Mesenchymal stem cell (in vitro differentiated cells and primary cell): ENCODE measurements at regions not wholly inside any gene's neighbourhood (a gene's known extent, or its start where the extent isn't known, plus 50 kb on each side); places are given as distances from the start of the nearest gene placed in this dataset.

ENCODE experiments used
- DNase-seq: peaks from one replicate; pipeline ENCODE4 v3.0.0-alpha.2; 2013
- H2AFZ ChIP-seq: one replicate; pipeline ENCODE4 v1.6.1; 2013; ENCODE audit warnings: low read depth, mild to moderate bottlenecking, control low read depth, inconsistent platforms, low read length, moderate library complexity
- H2AK5ac ChIP-seq: 2 replicates; pipeline ENCODE4 v1.6.1; 2013; ENCODE audit warnings: low read length, moderate library complexity, mild to moderate bottlenecking, inconsistent platforms; ENCODE audit not compliant: severe bottlenecking
- H2BK120ac ChIP-seq: one replicate; pipeline ENCODE4 v1.6.1; 2013; ENCODE audit warnings: low read depth, mild to moderate bottlenecking, inconsistent platforms, low read length, moderate library complexity
- H2BK12ac ChIP-seq, 2 experiments: one replicate each; pipeline ENCODE4 v1.6.1; 2013; ENCODE audit warnings: inconsistent platforms in 2 of 2, low read length in 2 of 2, mild to moderate bottlenecking in 2 of 2, moderate library complexity in 2 of 2, control low read depth in 1 of 2
- H2BK15ac ChIP-seq: one replicate; pipeline ENCODE4 v1.6.1; 2013; ENCODE audit warnings: mild to moderate bottlenecking, low read depth, inconsistent platforms; ENCODE audit not compliant: poor library complexity, severe bottlenecking
- H2BK5ac ChIP-seq: 2 replicates; pipeline ENCODE4 v1.6.1; 2013; ENCODE audit warnings: low read depth, mild to moderate bottlenecking, low read length, control low read depth, inconsistent platforms; ENCODE audit not compliant: poor library complexity, severe bottlenecking
- H3K14ac ChIP-seq, 2 experiments: one replicate each; pipeline ENCODE4 v1.6.1; 2013; ENCODE audit warnings: inconsistent platforms in 2 of 2, low read length in 2 of 2, control low read depth in 1 of 2, mild to moderate bottlenecking in 1 of 2, moderate library complexity in 1 of 2
- H3K18ac ChIP-seq, 2 experiments: one replicate each; pipeline ENCODE4 v1.6.1; 2013; ENCODE audit warnings: inconsistent platforms in 2 of 2, low read length in 2 of 2, control low read depth in 1 of 2, low read depth in 1 of 2, mild to moderate bottlenecking in 1 of 2
- H3K23ac ChIP-seq, 2 experiments: one replicate each; pipeline ENCODE4 v1.6.1; 2013; ENCODE audit warnings: inconsistent platforms in 2 of 2, low read length in 2 of 2, mild to moderate bottlenecking in 2 of 2, moderate library complexity in 2 of 2, control low read depth in 1 of 2
- H3K27ac ChIP-seq: 2 replicates; pipeline ENCODE4 v1.5.1; 2013; ENCODE audit warnings: mild to moderate bottlenecking, moderate library complexity, low read length, control low read depth, inconsistent platforms; ENCODE audit not compliant: poor library complexity, severe bottlenecking
- H3K27me3 ChIP-seq, 2 experiments: 2 replicates each; pipeline versions ENCODE4 v1.6.1 to v1.7.0; 2013; ENCODE audit warnings: low read length in 2 of 2, mild to moderate bottlenecking in 2 of 2, moderate library complexity in 2 of 2, control low read depth in 1 of 2, inconsistent platforms in 1 of 2; ENCODE audit not compliant: control insufficient read depth in 1 of 2, insufficient read depth in 1 of 2
- H3K36me3 ChIP-seq, 2 experiments: 2 replicates each; pipeline versions ENCODE4 v1.6.1 to v1.7.0; 2013; ENCODE audit warnings: low read length in 2 of 2, control low read depth in 1 of 2, inconsistent platforms in 1 of 2, low read depth in 1 of 2, mild to moderate bottlenecking in 1 of 2; ENCODE audit not compliant: insufficient read depth in 2 of 2, control insufficient read depth in 1 of 2
- H3K4ac ChIP-seq, 2 experiments: one replicate each; pipeline ENCODE4 v1.6.1; 2013; ENCODE audit warnings: inconsistent platforms in 2 of 2, low read length in 2 of 2, mild to moderate bottlenecking in 2 of 2, moderate library complexity in 2 of 2, control low read depth in 1 of 2, low read depth in 1 of 2
- H3K4me1 ChIP-seq: 2 replicates; pipeline ENCODE4 v1.6.1; 2013; ENCODE audit warnings: low read depth, low read length, control low read depth; ENCODE audit not compliant: control insufficient read depth, insufficient read depth
- H3K4me2 ChIP-seq: 2 replicates; pipeline ENCODE4 v1.6.1; 2013; ENCODE audit warnings: low read length, mild to moderate bottlenecking, inconsistent platforms; ENCODE audit not compliant: poor library complexity, severe bottlenecking
- H3K4me3 ChIP-seq, 2 experiments: 2 replicates each; pipeline versions ENCODE4 v1.5.1 to v1.7.0; 2013; ENCODE audit warnings: low read length in 2 of 2, mild to moderate bottlenecking in 2 of 2, control low read depth in 1 of 2, low read depth in 1 of 2; ENCODE audit not compliant: insufficient read depth in 1 of 2
- H3K79me1 ChIP-seq: replicated peaks from 2 replicates; pipeline ENCODE4 v1.6.1; 2013; ENCODE audit warnings: mild to moderate bottlenecking, control low read depth, low read length, inconsistent platforms; ENCODE audit not compliant: poor library complexity, severe bottlenecking
- H3K9ac ChIP-seq: 2 replicates; pipeline ENCODE4 v1.7.0; 2013; ENCODE audit warnings: mild to moderate bottlenecking, low read length, moderate library complexity
- H3K9me3 ChIP-seq: 2 replicates; pipeline ENCODE4 v1.7.0; 2013; ENCODE audit warnings: mild to moderate bottlenecking, low read length; ENCODE audit not compliant: control insufficient read depth
- H4K8ac ChIP-seq: one replicate; pipeline ENCODE4 v1.6.1; 2013; ENCODE audit warnings: inconsistent platforms, mild to moderate bottlenecking, low read length, moderate library complexity
- H4K91ac ChIP-seq: one replicate; pipeline ENCODE4 v1.6.1; 2013; ENCODE audit warnings: mild to moderate bottlenecking, low read length, inconsistent platforms
- WGBS: methylation state at CpG from one replicate; pipeline ENCODE4 v1.1.7; 2013; ENCODE audit warnings: mixed read lengths; 5-methylcytosine and 5-hydroxymethylcytosine counted together

DNA sequence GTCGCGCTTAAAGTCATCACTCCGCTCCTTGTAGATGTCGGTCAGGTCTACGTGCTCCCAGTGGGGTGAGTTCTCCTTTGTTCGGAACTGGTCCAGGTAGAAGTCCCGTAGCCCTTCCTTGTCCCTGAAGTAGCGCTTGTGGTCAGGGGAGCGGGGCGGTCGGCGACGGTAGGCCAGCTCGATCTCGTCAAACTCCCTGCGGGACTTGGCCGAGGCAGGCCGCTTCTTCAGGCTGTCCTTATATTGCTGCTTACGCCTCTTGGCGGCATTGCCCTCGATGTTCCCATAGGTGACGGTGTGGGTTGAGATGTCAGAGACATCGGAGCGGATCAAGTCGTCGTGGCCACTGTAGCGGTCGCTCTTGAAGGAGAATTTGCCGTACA is 367.2 kb downstream of the EMP1 start:
- Histone ChIP-seq H4K91ac (no peak overlapping the region), H2BK120ac (no peak overlapping the region), H2BK15ac (no peak overlapping the region), H3K79me1 (no peaks in the 10 kb centered on the region), H3K23ac (no peak overlapping the region), H2AK5ac (no peak overlapping the region), H3K4me1 (no peaks in the 10 kb centered on the region), H3K36me3 (no peaks in the 10 kb centered on the region), H3K4me3 (no peak overlapping the region), H3K14ac (no peak overlapping the region), H3K4me2 (no peak overlapping the region), H3K27ac (no peak overlapping the region), H3K27me3 (peaks cover 0 to 3% of the 10 kb centered on the region in 2 experiments), H3K4ac (no peak overlapping the region), H3K9ac (no peak overlapping the region), H4K8ac (no peak overlapping the region), H3K18ac (no peak overlapping the region), H2BK12ac (no peak overlapping the region), H2AFZ (no peak overlapping the region), H2BK5ac (no peak overlapping the region), H3K9me3 (no peaks in the 10 kb centered on the region)
- DNase-seq: no peak
- 95% methylated on average over 29 of the region's 29 CpGs for WGBS

DNA sequence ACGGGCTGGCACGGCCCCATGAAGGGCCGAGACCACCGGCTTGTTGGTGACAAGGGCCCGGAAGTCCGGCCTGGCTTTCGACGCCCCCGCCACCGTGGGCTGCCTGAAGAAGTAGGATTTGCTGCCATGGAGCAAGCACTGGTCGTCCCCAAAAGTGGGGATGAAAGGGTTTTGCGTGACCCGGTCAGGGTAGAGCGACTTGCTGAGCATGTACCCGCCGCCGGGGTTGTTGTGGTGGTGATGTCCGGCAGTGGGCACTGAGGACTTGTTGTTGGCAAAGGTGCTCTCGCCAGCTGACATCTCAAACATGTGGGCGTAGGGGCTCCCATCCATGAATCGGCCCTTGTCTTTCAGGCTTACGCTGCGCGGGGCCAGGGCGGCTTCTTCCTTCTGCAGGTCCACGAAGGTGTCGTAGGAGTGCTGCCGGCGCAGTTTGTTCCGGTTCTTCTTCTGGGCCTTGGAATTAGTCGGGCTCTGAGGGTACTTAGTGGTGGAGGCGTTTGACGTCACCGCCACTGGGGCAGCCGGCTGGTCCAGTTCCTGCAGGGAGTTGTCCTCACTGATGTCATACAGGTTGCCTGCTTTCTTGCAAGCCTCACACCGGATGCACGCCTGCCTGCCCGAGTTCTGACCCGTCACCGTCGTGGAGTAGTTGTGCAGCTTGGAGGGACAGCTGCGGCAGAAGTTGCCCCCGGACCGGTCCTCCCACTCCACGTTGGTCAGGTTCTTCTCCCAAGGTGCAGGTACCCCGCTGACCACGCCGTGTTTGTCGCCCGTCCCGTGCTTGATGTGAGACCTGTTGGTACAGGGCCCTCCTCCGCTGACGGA is 366.6 kb downstream of the EMP1 start:
- H2BK12ac ChIP-seq: no peak overlapping the region
- H3K23ac ChIP-seq: no peak overlapping the region
- no peak for DNase-seq
- H3K4ac ChIP-seq: no peak overlapping the region
- no peak overlapping the region for H3K27ac ChIP-seq
- no peaks in the 10 kb centered on the region for H3K4me1 ChIP-seq
- WGBS: 92% methylated on average over 53 of the region's 53 CpGs
- H3K4me3 ChIP-seq: no peak overlapping the region
- H3K4me2 ChIP-seq: no peak overlapping the region
- H2AK5ac ChIP-seq: no peak overlapping the region
- no peak overlapping the region for H3K14ac ChIP-seq
- H4K91ac ChIP-seq: no peak overlapping the region
- H2AFZ ChIP-seq: no peak overlapping the region
- no peak overlapping the region for H2BK120ac ChIP-seq
- no peak overlapping the region for H3K18ac ChIP-seq
- no peaks in the 10 kb centered on the region for H3K79me1 ChIP-seq
- no peaks in the 10 kb centered on the region for H3K9me3 ChIP-seq
- no peak overlapping the region for H4K8ac ChIP-seq
- H2BK15ac ChIP-seq: no peak overlapping the region
- H3K27me3 ChIP-seq: peaks cover 0 to 3% of the 10 kb centered on the region in 2 experiments
- H2BK5ac ChIP-seq: no peak overlapping the region
- no peaks in the 10 kb centered on the region for H3K36me3 ChIP-seq
- H3K9ac ChIP-seq: no peak overlapping the region

DNA sequence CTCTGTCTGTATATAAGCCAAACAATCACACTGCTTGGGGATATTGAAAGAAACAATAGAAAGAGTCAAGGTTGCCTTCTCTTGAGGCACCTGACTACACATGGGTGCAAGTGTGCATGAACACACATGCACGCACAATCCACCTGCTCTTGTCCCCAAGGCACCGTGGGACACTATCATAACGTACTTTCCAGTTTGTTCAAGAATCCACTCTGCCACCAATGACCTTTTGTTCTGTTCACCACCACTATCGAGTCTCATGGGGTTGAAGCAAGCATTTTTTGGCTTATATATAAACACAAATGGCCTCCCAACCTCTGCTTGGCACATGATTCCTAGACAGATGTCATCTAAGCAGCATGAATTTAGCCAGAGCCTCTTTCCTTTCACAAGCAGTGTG is 365.4 kb downstream of the EMP1 start:
- whole genome bisulfite sequencing: 74% methylated on average over 4 of the region's 4 CpGs
- no peaks in the 10 kb centered on the region for H3K36me3 ChIP-seq
- no peak overlapping the region for H3K4me2 ChIP-seq
- H3K9me3 ChIP-seq: no peaks in the 10 kb centered on the region
- H2AFZ ChIP-seq: no peak overlapping the region
- H3K9ac ChIP-seq: no peak overlapping the region
- H3K18ac ChIP-seq: no peak overlapping the region
- H3K79me1 ChIP-seq: no peaks in the 10 kb centered on the region
- no peak overlapping the region for H3K27ac ChIP-seq
- no peak overlapping the region for H3K23ac ChIP-seq
- no peak overlapping the region for H2BK12ac ChIP-seq
- no peak overlapping the region for H3K4ac ChIP-seq
- no peak for DNase-seq
- H2BK120ac ChIP-seq: no peak overlapping the region
- no peak overlapping the region for H4K91ac ChIP-seq
- H2AK5ac ChIP-seq: no peak overlapping the region
- H3K4me1 ChIP-seq: no peaks in the 10 kb centered on the region
- H4K8ac ChIP-seq: no peak overlapping the region
- H3K14ac ChIP-seq: no peak overlapping the region
- H2BK15ac ChIP-seq: no peak overlapping the region
- H3K27me3 ChIP-seq: peaks cover 0 to 3% of the 10 kb centered on the region in 2 experiments
- no peak overlapping the region for H3K4me3 ChIP-seq
- no peak overlapping the region for H2BK5ac ChIP-seq

DNA sequence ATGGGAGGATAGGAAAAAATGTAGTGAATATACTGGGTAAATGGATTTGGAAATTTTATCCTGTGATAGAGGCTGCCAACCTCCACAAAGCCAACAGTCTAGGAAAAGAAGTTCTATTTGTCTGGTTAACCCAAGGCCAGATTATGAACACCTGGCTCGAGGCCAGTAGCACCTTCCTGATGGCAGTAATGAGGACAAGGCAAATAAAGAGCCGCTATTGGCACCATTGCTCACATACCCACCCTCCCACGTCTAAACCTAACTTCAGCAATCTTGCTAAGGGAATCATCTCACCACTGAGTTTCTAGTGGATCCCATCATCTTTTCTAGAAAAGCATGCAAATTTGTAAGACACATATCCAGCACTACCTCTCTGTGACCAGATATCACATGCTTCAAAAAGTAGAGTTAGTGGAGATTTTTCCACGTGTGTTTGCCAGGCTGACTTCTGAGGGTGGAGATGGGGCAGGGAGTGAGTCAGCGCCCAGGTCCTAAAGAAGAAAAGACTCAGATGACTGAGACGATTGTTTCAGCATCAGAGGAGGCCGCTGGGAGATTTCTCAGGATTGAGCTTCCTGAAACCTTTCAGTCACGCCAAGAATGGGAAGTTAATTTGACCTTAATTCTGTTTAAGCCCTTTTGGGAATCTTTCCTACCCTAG is 362.9 kb downstream of the EMP1 start:
- Histone ChIP-seq H3K79me1 (no peaks in the 10 kb centered on the region), H2AFZ (no peak overlapping the region), H4K8ac (no peak overlapping the region), H3K27me3 (peaks cover 0 to 3% of the 10 kb centered on the region in 2 experiments), H2BK12ac (no peak overlapping the region), H3K36me3 (no peaks in the 10 kb centered on the region), H3K27ac (no peak overlapping the region), H3K23ac (no peak overlapping the region), H2BK5ac (no peak overlapping the region), H2BK120ac (no peak overlapping the region), H2AK5ac (no peak overlapping the region), H2BK15ac (no peak overlapping the region), H3K9ac (no peak overlapping the region), H3K4me1 (no peaks in the 10 kb centered on the region), H3K4me3 (no peak overlapping the region), H3K4me2 (no peak overlapping the region), H4K91ac (no peak overlapping the region), H3K14ac (no peak overlapping the region), H3K18ac (no peak overlapping the region), H3K9me3 (no peaks in the 10 kb centered on the region), H3K4ac (no peak overlapping the region)
- WGBS: 59% methylated on average over 7 of the region's 8 CpGs
- no peak for DNase-seq
